KMS-11 (cell line): ENCODE measurements at regions not wholly inside any gene's neighbourhood (a gene's known extent, or its start where the extent isn't known, plus 50 kb on each side); places are given as distances from the start of the nearest gene placed in this dataset.

Source experiments
- H2AFZ ChIP-seq: fragments of 200-600 bp; sonication (generic); 2 replicates; pipeline ENCODE4 v1.6.1; 2016; ENCODE audit warnings: antibody characterized with exemption, mixed run types, low read depth
- H3K27ac ChIP-seq: fragments of 200-600 bp; sonication (generic); 2 replicates; pipeline ENCODE4 v1.6.1; 2016; ENCODE audit warnings: mild to moderate bottlenecking, mixed run types
- H3K27me3 ChIP-seq: fragments of 200-600 bp; sonication (generic); 2 replicates; pipeline ENCODE4 v1.6.1; 2017; ENCODE audit warnings: mild to moderate bottlenecking, low read depth, mixed run types, moderate library complexity; ENCODE audit not compliant: insufficient read depth
- H3K36me3 ChIP-seq: fragments of 200-600 bp; sonication (generic); 2 replicates; pipeline ENCODE4 v1.6.1; 2017; ENCODE audit warnings: mild to moderate bottlenecking, mixed run types; ENCODE audit not compliant: insufficient read depth
- H3K4me1 ChIP-seq: fragments of 200-600 bp; sonication (generic); 2 replicates; pipeline ENCODE4 v1.6.1; 2016; ENCODE audit warnings: mild to moderate bottlenecking, low read depth, mixed run types; ENCODE audit not compliant: poor library complexity, severe bottlenecking
- H3K4me2 ChIP-seq: fragments of 200-600 bp; sonication (generic); 2 replicates; pipeline ENCODE4 v1.7.0; 2016; ENCODE audit warnings: mild to moderate bottlenecking, mixed run types
- H3K4me3 ChIP-seq: fragments of 200-600 bp; sonication (generic); IDR thresholded peaks from 2 replicates; pipeline ENCODE4 v1.6.1; 2017; ENCODE audit warnings: low read depth, low read length, mixed read lengths; ENCODE audit not compliant: insufficient read depth
- H3K79me2 ChIP-seq: fragments of 200-600 bp; sonication (generic); 2 replicates; pipeline ENCODE4 v1.6.1; 2016; ENCODE audit warnings: low read depth, mixed run types; ENCODE audit not compliant: insufficient read depth
- H3K9ac ChIP-seq: fragments of 200-600 bp; sonication (generic); 2 replicates; pipeline ENCODE4 v1.6.1; 2016; ENCODE audit warnings: mild to moderate bottlenecking, mixed run types
- H4K20me1 ChIP-seq: fragments of 200-600 bp; sonication (generic); 2 replicates; pipeline ENCODE4 v1.6.1; 2016; ENCODE audit warnings: mild to moderate bottlenecking, mixed run types; ENCODE audit not compliant: insufficient read depth
- CTCF ChIP-seq: fragments of 200-600 bp; sonication (generic); conservative IDR thresholded peaks from 2 replicates; pipeline ENCODE4 v1.6.1; 2017; ENCODE audit warnings: low read depth, mild to moderate bottlenecking, antibody characterized with exemption, low read length, moderate library complexity, mixed read lengths

DNA sequence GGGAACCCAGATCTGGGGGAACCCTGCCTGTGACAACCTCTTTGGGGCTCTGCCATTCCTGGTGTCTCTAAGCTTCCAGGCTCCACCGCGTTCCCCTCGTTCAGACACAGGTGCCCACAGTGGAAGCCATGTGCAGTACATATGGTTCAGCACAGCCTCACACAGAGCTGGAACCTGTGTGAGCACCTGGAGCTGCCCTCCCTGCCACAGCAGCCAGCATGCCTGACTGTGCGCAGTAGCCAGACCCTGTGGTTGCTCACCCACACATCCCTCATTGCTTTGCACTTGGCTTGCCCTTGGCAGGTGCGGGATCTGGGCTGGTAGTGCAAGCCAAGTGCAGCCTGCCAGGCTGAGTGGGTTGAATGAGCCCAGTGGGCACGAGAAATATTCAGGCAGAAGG, 814.2 kb downstream of the PDHA2 start:
- Histone ChIP-seq H3K9ac (no peak overlapping the region), H3K4me2 (no peak overlapping the region), H3K27me3 (no peaks in the 10 kb centered on the region), H3K4me1 (no peaks in the 10 kb centered on the region), H3K79me2 (no peaks in the 10 kb centered on the region), H2AFZ (no peak overlapping the region), H3K27ac (no peak overlapping the region), H3K4me3 (no peak overlapping the region), H3K36me3 (no peaks in the 10 kb centered on the region), H4K20me1 (no peaks in the 10 kb centered on the region)
- TF ChIP-seq CTCF = no peak

- no peak overlapping the region for H3K27ac ChIP-seq
- H3K27me3 ChIP-seq = no peaks in the 10 kb centered on the region
- no peak overlapping the region for H3K4me3 ChIP-seq
- no peaks in the 10 kb centered on the region for H3K4me1 ChIP-seq
- no peak overlapping the region for H2AFZ ChIP-seq
- no peaks in the 10 kb centered on the region for H3K79me2 ChIP-seq
- H3K36me3 ChIP-seq = no peaks in the 10 kb centered on the region
- H4K20me1 ChIP-seq = no peaks in the 10 kb centered on the region
- H3K4me2 ChIP-seq = no peak overlapping the region
- no peak overlapping the region for H3K9ac ChIP-seq
- no peak for TF ChIP-seq CTCF
These were observed 830.5 kb downstream of the PDHA2 start for GRCh38 chr4:96670381-96670780.

GRCh38 chr4:96675416-96675815, 835.5 kb downstream of the PDHA2 start:
- no peak overlapping the region for H2AFZ ChIP-seq
- H3K9ac ChIP-seq = no peak overlapping the region
- no peaks in the 10 kb centered on the region for H3K79me2 ChIP-seq
- no peak for TF ChIP-seq CTCF
- no peak overlapping the region for H3K4me3 ChIP-seq
- H3K4me2 ChIP-seq = no peak overlapping the region
- no peaks in the 10 kb centered on the region for H4K20me1 ChIP-seq
- no peaks in the 10 kb centered on the region for H3K4me1 ChIP-seq
- no peaks in the 10 kb centered on the region for H3K27me3 ChIP-seq
- H3K27ac ChIP-seq = no peak overlapping the region
- H3K36me3 ChIP-seq = no peaks in the 10 kb centered on the region

DNA sequence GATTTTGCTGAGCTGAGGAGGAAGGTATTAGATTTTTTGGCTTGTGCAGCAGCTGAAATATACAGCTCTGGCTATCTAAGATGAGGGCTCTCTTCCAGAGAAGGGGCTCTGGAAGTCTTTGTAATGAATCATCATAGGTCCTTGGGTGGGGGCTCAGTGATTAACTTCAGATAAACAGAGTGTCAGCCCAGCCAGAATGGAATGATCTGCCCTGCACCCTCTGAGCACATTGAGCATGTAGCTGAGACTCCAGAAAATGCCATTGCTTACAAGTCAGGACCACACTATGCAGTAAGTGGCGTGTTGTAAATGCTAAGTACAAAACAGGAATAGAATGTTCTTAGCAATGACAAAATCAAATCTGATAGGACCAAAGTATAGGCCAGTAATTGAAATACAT, 836.0 kb downstream of the PDHA2 start:
- Histone ChIP-seq H3K27ac (no peak overlapping the region), H3K9ac (no peak overlapping the region), H2AFZ (no peak overlapping the region), H3K4me2 (no peak overlapping the region), H3K4me3 (no peak overlapping the region), H4K20me1 (no peaks in the 10 kb centered on the region), H3K36me3 (no peaks in the 10 kb centered on the region), H3K27me3 (no peaks in the 10 kb centered on the region), H3K4me1 (no peaks in the 10 kb centered on the region), H3K79me2 (no peaks in the 10 kb centered on the region)
- TF ChIP-seq CTCF = no peak
